Activated CD8-positive, alpha-beta memory T cell treated with anti-CD3 and anti-CD28 coated beads, Interleukin-2, amount 50 U/mL, for 4 hours (primary cell): ENCODE measurements at regions not wholly inside any gene's neighbourhood (a gene's known extent, or its start where the extent isn't known, plus 50 kb on each side); places are given as distances from the start of the nearest gene placed in this dataset.
"Not testable (repeated sequence)": the region's sequence is repeated elsewhere in the genome, so short reads cannot be mapped to it uniquely, and the experiment has no call there.

Experiments used
- DNase-seq: peaks from one replicate; pipeline ENCODE4 v3.0.0-alpha.2; 2020

DNA sequence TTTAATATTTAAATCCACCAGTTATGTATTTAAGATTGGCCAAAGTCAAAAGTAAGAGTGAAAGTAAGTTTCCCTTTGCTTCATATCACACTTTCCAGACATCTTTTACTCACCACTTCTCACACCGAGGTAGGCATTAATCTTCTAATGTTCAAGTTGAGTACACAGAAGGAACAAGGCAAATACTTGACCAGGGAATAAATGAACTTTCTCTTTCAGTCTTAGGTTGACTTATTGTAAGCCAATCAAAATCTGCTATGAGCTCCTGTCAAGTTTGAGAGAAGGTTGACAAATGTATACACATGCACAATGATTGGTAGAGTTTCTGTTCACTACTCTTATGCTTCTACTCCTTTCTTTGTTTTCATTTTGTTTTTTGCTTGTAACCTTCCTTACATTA is 842.5 kb downstream of the REEP3 start:
- no peak for DNase-seq

DNA sequence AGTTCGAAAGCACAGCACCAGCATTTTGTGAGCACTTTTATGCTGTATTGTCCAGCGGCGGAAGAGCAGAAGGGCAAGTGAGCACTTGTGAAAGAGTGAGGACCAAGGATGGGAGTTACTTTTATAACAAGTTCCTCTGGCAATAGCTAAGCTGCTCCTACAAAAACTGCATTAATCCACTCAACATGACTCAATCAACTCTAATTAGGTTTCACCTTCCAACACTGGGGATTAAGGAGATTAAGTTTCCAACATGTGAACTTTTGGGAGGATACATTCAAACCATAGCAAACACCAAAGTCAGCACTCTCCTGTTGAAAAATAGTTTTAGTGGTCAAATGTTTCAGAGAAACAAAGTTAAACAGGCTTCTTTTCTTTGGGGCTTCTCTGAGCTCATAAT is 844.5 kb downstream of the REEP3 start:
- no peak for DNase-seq

GRCh38 chr10:64368298-64368697 is 847.1 kb downstream of the REEP3 start:
- DNase-seq: no peak

DNA sequence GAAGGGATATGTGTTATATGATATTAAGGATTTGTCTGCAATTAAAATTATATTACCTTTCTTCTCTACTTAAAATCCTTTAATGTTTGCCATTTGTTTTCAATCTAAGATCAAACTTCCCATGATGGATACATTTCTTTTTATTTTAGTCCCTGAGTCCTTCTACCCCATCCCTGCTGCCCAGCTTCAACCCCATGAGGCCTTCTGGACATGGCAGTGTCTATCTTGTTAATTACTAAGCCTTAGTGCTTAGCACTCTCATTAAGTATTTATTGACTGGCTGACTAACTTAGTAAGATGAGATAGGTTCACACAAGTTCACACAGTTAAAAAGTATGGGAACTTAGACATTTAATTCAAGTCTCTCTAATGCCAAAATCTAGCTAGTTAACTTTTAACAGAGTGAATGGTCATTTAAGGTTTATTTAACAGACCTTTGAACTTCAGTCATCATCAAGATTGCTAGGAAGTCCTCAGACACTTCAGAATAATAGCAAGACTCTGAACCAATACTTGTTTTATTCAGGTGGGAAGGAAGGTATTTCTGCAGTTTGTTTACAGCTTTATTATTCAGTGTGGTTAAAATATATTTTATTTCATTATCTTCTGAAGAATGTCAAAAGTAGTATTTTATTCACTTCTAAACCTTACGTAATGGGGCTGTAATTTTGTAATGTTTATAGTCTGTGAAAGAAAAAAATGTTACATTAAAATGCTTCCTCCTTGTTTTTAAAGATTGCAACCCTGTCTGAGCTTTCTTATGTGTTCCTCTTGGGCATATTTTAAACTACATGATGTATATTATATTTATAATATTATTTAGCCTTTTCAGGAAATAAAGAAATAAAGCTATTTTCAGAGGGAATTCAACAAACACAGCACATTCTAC is 848.9 kb downstream of the REEP3 start:
- DNase-seq: no peak

GRCh38 chr10:64374346-64374745 is 853.1 kb downstream of the REEP3 start:
- no peak for DNase-seq

DNA sequence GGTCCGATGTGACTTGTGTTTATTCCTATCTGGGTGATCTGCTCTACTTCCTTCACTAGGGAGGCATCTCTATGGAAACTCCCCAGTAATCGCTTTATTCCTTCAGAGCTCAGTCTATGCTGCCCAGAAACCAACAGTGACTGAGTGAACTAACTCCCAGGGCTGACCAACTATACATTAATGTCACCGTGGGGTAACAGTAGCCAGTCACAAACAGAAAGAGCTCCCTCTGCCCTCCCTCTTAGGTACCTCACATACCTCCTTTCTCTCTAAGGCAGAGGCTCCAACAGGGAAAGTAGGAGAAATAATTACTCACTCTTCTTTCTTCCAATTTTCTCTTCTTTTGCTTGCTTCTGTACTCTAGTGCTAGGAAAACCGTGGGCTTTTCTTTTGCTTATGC is 855.0 kb downstream of the REEP3 start:
- no peak for DNase-seq

DNA sequence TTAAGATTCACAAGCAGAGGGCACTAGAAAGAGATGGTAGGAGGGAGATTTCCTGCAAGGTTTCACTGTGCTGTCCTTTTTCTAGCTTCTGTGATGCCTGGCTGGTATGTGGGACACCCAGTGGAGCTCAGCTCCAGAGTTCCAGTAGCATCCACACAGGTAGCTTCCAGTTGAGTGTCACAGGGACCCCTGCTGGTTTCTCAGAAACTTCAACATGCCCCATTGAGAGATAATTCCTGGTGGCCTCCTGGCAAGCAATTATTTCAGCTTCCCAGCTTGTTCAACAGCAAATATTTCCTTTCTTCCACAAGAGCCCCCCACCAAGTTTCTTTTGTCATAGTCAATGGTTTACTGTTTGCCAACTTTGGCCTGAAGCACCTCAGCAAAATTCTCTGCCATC is 858.7 kb downstream of the REEP3 start:
- no peak for DNase-seq

DNA sequence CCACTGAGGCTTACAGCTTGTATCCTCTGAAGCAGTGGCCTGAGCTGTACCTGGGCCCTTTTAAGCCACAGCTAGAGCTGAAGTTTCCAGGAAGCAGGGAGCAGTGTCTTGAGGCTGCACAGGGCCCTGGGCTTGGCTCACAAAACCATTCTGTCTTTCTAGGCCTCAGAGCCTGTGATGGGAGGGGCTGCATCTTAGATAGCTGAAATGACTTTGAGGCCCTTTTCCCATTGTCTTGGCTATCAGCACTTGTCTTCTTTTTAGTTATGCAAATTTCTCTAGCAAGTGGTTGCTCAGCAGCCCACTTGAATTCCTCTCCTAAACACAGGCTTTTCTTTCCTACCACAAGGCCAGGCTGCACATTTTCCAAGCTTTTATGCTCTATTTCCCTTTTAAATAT is 864.2 kb downstream of the REEP3 start:
- no peak for DNase-seq

- no peak for DNase-seq
These were observed 873.5 kb downstream of the REEP3 start for GRCh38 chr10:64394744-64395143.

DNA sequence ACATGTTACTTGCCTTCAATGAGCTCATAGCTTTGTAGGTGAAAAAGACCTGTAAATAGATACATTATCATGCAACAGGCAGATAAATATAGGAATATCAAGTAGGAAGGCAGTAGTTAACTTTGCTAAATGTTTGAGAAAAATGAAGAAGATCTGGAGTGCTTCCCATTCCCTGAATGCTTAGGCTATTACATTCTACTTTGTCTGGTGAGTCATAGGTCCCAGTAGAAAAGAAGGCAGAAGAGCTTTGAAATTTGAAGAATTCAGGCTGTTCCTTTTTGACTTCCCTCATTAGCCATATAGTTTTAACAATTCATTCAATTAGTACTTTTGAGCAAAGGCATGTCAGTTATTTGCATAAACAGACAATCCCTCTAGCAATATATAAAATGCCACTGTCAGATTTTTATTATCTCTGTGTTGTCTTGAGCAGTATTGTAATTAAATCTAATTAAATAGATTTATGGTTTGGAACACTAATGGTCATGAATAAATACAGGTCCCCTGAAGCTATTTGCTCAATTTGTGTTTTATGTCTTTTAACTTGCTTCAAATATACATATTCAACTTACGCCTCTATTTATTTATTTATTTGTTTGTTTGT is 875.0 kb downstream of the REEP3 start:
- no peak for DNase-seq

GRCh38 chr10:64397125-64397524 is 875.9 kb downstream of the REEP3 start:
- no peak for DNase-seq

DNA sequence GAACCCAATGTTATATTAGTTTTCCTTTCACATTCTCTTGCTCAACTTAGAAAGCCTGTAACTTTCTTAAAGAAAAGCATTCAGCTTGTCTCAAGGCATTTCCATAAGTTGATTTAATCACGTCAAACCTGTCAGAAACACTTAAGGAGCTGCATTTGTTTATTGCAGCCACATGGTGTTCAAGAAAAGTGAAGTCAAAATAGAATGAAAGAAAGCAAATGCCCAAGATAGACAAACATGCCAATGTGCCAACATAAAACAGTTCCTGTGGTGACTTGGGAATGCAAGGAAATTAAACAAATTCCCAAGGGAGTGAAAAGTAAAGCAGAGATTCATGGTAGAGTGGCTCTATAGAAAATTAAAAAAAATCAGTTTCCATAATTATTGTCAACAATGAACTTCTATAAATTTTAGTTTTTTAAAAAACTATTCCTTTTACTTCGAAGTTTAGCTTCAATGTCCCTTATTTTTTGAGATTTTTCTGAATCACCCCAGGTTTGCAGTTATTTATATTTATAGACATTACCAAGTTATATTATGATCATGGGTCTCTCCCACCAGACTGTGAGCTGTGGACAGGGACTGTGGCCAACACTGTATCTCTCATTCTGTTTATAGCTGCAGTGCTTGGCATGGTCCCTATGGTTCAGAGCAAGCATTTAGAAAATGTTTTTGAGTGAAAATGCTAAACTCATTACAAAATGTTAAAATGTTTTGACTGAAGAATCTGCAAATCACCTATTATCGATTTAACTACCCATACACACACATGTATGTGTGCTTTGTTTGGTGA is 887.4 kb downstream of the REEP3 start:
- DNase-seq: no peak

- no peak for DNase-seq
These were observed 888.1 kb downstream of the REEP3 start for GRCh38 chr10:64409349-64409748.

DNA sequence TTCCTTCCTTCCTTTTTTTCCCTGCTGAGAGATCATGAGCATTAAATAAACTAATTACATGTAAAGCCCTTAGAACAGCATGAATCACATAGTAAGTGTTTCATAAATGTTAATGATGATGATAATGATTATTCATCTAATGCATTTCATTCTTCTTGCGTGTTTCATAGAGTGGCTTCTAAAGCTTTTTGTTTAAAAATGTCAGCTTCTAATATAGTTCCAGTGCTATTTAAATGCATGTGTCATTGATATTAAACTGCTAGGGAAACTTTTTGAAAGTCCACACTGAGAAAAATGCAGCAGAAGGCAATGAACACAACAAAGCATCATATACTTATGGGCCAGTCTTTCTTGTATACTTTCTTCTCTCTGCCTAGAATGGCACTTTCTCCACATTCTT is 894.8 kb downstream of the REEP3 start:
- DNase-seq: no peak

- DNase-seq: no peak
These were observed 898.3 kb downstream of the REEP3 start for GRCh38 chr10:64419461-64419860.

- no peak for DNase-seq
These were observed 905.5 kb downstream of the REEP3 start for GRCh38 chr10:64426745-64427144.

- DNase-seq: no peak
These were observed 909.6 kb downstream of the REEP3 start for GRCh38 chr10:64430690-64431323.

- not testable (repeated sequence) for DNase-seq
These were observed 920.7 kb downstream of the REEP3 start for GRCh38 chr10:64441872-64442271.

- DNase-seq: no peak
These were observed 923.0 kb downstream of the REEP3 start for GRCh38 chr10:64444163-64444562.

DNA sequence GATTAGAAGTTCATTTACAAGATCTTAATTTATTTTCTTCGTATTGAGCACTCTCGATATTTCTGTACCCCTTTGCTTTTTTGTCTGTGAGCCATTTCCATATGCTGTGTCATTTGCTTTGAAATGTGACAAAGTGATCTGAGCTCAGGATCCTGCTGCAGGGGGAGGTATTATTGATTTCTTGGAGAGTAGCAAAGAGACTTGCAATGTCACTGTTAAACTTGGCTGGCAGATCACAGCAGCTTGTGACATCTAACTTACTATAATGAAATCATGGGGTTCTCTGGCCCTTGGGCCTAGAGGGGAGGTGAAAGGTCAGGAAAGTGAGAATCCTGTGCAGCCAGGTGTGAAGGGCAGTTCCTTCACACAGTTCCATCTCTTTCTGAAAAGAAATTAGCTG is 923.4 kb downstream of the REEP3 start:
- no peak for DNase-seq

- DNase-seq: no peak
These were observed 928.4 kb downstream of the REEP3 start for GRCh38 chr10:64449603-64450002.

GRCh38 chr10:64450312-64450711 is 929.1 kb downstream of the REEP3 start:
- DNase-seq: no peak

- DNase-seq: no peak
These were observed 933.8 kb downstream of the REEP3 start for GRCh38 chr10:64454962-64455361.
